Pancreas (tissue), 10 donors: ENCODE measurements at regions not wholly inside any gene's neighbourhood (a gene's known extent, or its start where the extent isn't known, plus 50 kb on each side); places are given as distances from the start of the nearest gene placed in this dataset.
A peak's percentile ranks its signal among the peaks of the same experiment; 100 is the strongest.
"Not testable (repeated sequence)": the region's sequence is repeated elsewhere in the genome, so short reads cannot be mapped to it uniquely, and the experiment has no call there.

Experiments used
- ATAC-seq, 4 donors: fragments of 200-7000 bp; cut with Tn5 transposase; one replicate each; pipeline versions ENCODE4 v1.8.0 to v1.9.1; 2020; ENCODE audit warnings: mild to moderate bottlenecking in 4 of 4, moderate library complexity in 4 of 4
- DNase-seq, 6 donors: peaks; one replicate each; pipeline ENCODE4 v3.0.0-alpha.2; 2020
- FAIRE-seq: peaks from 2 replicates; lab custom pipeline; 2012; peaks lifted over from hg19 to GRCh38; lab: Jason Lieb, UNC
- H3K27ac ChIP-seq, 4 donors: fragments of 200-600 bp; sonication (generic); 1 replicate in 3 of 4; 2 replicates in 1 of 4; pipeline versions ENCODE4 v1.5.0 to v1.8.0; 2020
- H3K27me3 ChIP-seq, 4 donors: fragments of 200-600 bp; one replicate each; pipeline ENCODE4 v1.8.0; 2021
- H3K36me3 ChIP-seq, 3 donors: fragments of 200-600 bp; sonication (generic) in 1 of 3; one replicate each; pipeline versions ENCODE4 v1.5.0 to v1.8.0; 2020 to 2021
- H3K4me1 ChIP-seq, 3 donors: fragments of 200-600 bp; one replicate each; pipeline ENCODE4 v1.8.0; 2021
- H3K4me3 ChIP-seq, 4 donors: fragments of 200-600 bp; sonication (generic) in 2 of 4; one replicate each; pipeline versions ENCODE4 v1.5.0 to v1.8.0; 2020 to 2021
- H3K9me3 ChIP-seq, 4 donors: fragments of 200-600 bp; one replicate each; pipeline ENCODE4 v1.8.0; 2021
- WGBS, 2 donors: extraction: QIAGEN DNeasy Blood & Tissue Kit; methylation state at CpG; one replicate each; pipeline ENCODE4 v1.1.7; 2013; 5-methylcytosine and 5-hydroxymethylcytosine counted together
- intact Hi-C, 3 donors: fragments of 100-400 bp; cut with DNase I; formaldehyde crosslinking; loops; one replicate each; pipeline versions ENCODE4 v1.11.1 to v1.14.2; 2022
- TF ChIP-seq, protein P1 (sequence below), 4 donors: fragments of 200-600 bp; sonication (generic) in 3 of 4; IDR thresholded peaks; one replicate each; pipeline versions ENCODE4 v1.5.0 to v1.8.0; 2021; ENCODE audit warnings: antibody characterized with exemption in 4 of 4
- donor health status: healthy with polysubstance abuse.
- donor health status: DM: no; HTN: no; CAD: no; lungs with moderate emphysema.
- donor health status: DM: no; HTN: no; CAD: no.
- donor health status: control.
- donor health status: control.
- donor health status: Bipolar disorder and iron deficiency.
- donor health status: DM: yes; HTN: yes; CAD: no.
- donor health status: DM: no; HTN: no; CAD: no.
- donor health status: DM: no; HTN: no; CAD: no.
- donor health status: DM: yes; HTN: yes; CAD: no.

DNA sequence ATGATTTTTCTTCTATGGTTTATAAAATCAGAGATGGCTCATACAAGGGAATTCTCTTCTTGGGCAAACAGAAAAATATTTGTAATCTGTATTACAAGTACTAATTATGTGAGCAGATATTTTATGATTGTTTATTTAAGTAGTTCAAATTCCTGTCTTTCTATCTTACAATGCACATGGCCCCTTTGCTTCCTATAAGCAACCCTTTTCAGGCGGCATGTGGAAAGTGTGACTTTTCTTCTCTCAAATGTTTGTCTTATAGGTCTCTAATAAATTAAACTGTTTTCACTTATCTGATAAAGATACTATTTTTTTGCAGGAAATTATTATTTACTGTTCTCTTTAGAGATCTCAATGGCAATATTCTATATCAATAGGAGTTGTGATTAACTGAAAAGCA, 259.3 kb upstream of the MAGEB18 start:
- TF ChIP-seq, protein P1, sequence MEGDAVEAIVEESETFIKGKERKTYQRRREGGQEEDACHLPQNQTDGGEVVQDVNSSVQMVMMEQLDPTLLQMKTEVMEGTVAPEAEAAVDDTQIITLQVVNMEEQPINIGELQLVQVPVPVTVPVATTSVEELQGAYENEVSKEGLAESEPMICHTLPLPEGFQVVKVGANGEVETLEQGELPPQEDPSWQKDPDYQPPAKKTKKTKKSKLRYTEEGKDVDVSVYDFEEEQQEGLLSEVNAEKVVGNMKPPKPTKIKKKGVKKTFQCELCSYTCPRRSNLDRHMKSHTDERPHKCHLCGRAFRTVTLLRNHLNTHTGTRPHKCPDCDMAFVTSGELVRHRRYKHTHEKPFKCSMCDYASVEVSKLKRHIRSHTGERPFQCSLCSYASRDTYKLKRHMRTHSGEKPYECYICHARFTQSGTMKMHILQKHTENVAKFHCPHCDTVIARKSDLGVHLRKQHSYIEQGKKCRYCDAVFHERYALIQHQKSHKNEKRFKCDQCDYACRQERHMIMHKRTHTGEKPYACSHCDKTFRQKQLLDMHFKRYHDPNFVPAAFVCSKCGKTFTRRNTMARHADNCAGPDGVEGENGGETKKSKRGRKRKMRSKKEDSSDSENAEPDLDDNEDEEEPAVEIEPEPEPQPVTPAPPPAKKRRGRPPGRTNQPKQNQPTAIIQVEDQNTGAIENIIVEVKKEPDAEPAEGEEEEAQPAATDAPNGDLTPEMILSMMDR (IDR thresholded peaks at IDR 0.05) = no peak
- no peaks in the 10 kb centered on the region for H3K27me3 ChIP-seq
- DNase-seq (no peak), ATAC-seq (no peak), FAIRE-seq (peak; percentile 26)
- H3K4me3 ChIP-seq = no peak overlapping the region
- no peak overlapping the region for H3K27ac ChIP-seq
- H3K9me3 ChIP-seq = no peaks in the 10 kb centered on the region
- 0 to 86% methylated on average over 1 of the region's 1 CpG for WGBS, 2 donors
- H3K4me1 ChIP-seq = peaks cover 0 to 2% (median 0%) of the 10 kb centered on the region in 3 donors
- no peaks in the 10 kb centered on the region for H3K36me3 ChIP-seq
- intact Hi-C loops = no loop called here

DNA sequence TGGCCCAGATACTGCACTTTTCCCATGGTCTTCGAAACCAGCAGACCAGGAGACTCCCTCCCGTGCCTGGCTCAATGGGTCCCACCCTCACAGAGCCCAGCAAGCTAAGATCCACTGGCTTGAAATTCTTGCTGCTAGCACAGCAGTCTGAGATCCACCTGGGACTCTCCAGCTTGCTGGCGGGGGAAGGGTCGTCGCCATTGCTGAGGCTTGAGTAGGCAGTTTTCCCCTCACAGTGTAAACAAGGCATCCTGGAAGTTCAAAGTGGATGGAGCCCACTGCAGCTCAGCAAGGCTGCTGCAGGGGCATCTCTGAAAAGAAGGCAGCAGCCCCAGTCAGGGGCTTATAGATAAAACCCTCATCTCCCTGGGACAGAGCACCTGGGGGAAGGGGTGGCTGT, 255.6 kb upstream of the MAGEB18 start:
- ATAC-seq, H3K27ac ChIP-seq, H3K36me3 ChIP-seq, FAIRE-seq, H3K27me3 ChIP-seq, H3K4me1 ChIP-seq, H3K4me3 ChIP-seq, intact Hi-C loops, H3K9me3 ChIP-seq: not testable (repeated sequence)
- 64 to 76% methylated on average over 5 of the region's 5 CpGs for WGBS, 2 donors
- DNase-seq = peak in 1 of 6 donors; percentile 26

DNA sequence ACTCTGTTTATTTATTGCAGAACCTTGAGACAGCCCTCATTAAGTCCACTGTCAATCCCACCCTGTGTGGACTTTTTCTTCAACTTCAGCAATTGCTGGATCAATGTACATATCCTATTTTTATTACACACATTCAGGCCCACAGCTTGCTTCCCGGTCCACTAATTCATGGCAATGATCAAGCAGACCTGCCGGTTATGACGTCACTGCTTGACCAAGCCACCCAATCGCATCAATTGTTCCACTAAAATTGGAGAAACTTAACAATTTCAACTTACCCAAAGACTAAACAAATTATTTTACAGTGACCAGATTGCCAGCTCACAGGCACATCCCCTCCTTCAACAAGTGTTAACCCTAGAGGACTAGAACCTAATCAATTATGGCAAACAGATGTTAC, 240.4 kb upstream of the MAGEB18 start:
- 90 to 91% methylated on average over 4 of the region's 4 CpGs for whole genome bisulfite sequencing, 2 donors

DNA sequence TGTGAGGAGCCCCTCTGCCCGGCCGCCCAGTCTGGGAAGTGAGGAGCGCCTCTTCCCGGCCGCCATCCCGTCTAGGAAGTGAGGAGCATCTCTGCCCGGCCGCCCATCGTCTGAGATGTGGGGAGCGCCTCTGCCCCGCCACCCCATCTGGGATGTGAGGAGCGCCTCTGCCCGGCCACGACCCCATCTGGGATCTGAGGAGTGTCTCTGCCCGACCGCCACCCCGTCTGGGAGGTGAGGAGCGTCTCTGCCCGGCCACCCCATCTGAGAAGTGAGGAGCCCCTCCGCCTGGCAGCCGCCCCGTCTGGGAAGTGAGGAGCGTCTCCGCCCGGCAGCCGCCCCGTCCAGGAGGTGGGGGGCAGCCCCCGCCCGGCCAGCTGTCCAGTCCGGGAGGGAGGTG, 232.4 kb upstream of the MAGEB18 start:
- 84 to 96% methylated on average over 5 to 24 of the region's 30 CpGs for WGBS, 2 donors
- FAIRE-seq = not testable (repeated sequence)

More for the DNA sequence above, 240.4 kb upstream of the MAGEB18 start:
- TF ChIP-seq, protein P1 (IDR thresholded peaks at IDR 0.05) = no peak
- Histone ChIP-seq H3K27me3 (no peaks in the 10 kb centered on the region), H3K4me1 (no peaks in the 10 kb centered on the region), H3K4me3 (no peak overlapping the region), H3K36me3 (no peaks in the 10 kb centered on the region), H3K27ac (no peak overlapping the region), H3K9me3 (no peaks in the 10 kb centered on the region)
- ATAC-seq (no peak), DNase-seq (no peak), FAIRE-seq (no peak)
- intact Hi-C loops = no loop called here

DNA sequence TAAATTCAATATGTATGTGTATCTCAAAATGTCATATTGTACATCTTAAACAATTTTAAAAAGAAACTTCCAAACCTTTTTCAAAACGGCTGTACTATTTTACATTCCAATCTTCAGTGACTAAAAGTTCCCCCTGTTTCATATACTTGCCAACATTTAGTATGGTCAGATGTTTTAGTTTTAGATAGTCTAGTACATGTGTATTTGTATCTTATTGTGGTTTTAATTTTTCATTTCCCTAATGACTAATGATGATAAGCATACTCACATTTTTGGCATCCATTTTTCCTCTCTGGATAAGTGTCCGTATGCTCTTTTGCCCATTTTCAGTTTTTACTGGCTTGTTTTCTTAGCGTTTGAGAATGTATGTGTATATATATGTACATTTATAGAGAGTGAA, 212.2 kb upstream of the MAGEB18 start:
- intact Hi-C loops = no loop called here
- FAIRE-seq (no peak), ATAC-seq (no peak), DNase-seq (no peak)
- Histone ChIP-seq H3K27ac (no peak overlapping the region), H3K36me3 (no peaks in the 10 kb centered on the region), H3K27me3 (peaks cover 0 to 7% (median 0%) of the 10 kb centered on the region in 4 donors), H3K4me1 (no peaks in the 10 kb centered on the region), H3K9me3 (no peaks in the 10 kb centered on the region), H3K4me3 (no peak overlapping the region)
- WGBS, 2 donors = 65% methylated on average over 3 of the region's 3 CpGs
- TF ChIP-seq, protein P1 (IDR thresholded peaks at IDR 0.05) = no peak

More for the DNA sequence above, 232.4 kb upstream of the MAGEB18 start:
- H3K27me3 ChIP-seq, H3K27ac ChIP-seq, H3K4me1 ChIP-seq, H3K9me3 ChIP-seq, H3K4me3 ChIP-seq, intact Hi-C loops, H3K36me3 ChIP-seq, ATAC-seq: not testable (repeated sequence)
- DNase-seq = peak in 1 of 6 donors; percentile 23

DNA sequence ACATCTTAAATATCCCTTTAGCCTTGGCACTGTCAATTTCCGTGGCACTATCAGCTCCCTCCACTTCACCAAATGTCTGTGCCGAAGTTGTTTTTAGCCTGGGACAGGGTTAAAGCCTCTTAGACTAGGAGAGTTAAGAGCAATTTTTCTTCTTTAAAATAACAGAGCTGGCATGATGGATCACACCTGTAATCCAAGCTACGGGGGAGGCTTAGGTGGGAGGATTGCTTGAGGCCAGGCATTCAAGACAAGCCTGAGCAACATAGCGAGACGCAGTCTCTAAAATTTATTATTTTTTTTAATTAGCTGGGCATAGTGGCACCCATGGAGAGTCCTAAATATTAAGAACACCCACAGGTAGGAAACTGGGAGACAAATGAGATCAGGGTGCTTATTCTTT, 209.8 kb upstream of the MAGEB18 start:
- no peaks in the 10 kb centered on the region for H3K4me1 ChIP-seq
- no peak for FAIRE-seq
- no peak overlapping the region for H3K4me3 ChIP-seq
- intact Hi-C loops = no loop called here
- H3K27ac ChIP-seq = no peak overlapping the region
- ATAC-seq = no peak
- WGBS, 2 donors = 85 to 87% methylated on average over 5 of the region's 5 CpGs
- no peak for DNase-seq
- H3K9me3 ChIP-seq = no peaks in the 10 kb centered on the region
- TF ChIP-seq, protein P1 (IDR thresholded peaks at IDR 0.05) = no peak
- no peaks in the 10 kb centered on the region for H3K36me3 ChIP-seq
- peaks cover 0 to 7% (median 0%) of the 10 kb centered on the region in 4 donors for H3K27me3 ChIP-seq
